Adrenal gland (tissue), 9 donors: ENCODE measurements at regions not wholly inside any gene's neighbourhood (a gene's known extent, or its start where the extent isn't known, plus 50 kb on each side); places are given as distances from the start of the nearest gene placed in this dataset.

Source experiments
- DNase-seq, 7 donors: peaks; one replicate each; pipeline ENCODE4 v3.0.0-alpha.2; 2019 to 2020
- H3K27ac ChIP-seq, 5 donors: fragments of 200-600 bp; sonication (generic) in 4 of 5; 1 replicate in 3 of 5; 2 replicates in 2 of 5; pipeline versions ENCODE4 v1.5.1 to v1.8.0; 2016 to 2020; ENCODE audit warnings: mild to moderate bottlenecking in 1 of 5
- H3K27me3 ChIP-seq: fragments of 200-600 bp; 2 replicates; pipeline ENCODE4 v1.8.0; 2021
- H3K36me3 ChIP-seq, 2 donors: fragments of 200-600 bp; replicated peaks in 1 of 2; 1 replicate in 1 of 2; 2 replicates in 1 of 2; pipeline versions ENCODE4 v1.5.1 to v1.8.0; 2018 to 2022
- H3K4me1 ChIP-seq, 2 donors: fragments of 200-600 bp; replicated peaks in 1 of 2; 1 replicate in 1 of 2; 2 replicates in 1 of 2; pipeline versions ENCODE4 v1.5.1 to v1.8.0; 2018 to 2021
- H3K4me3 ChIP-seq, 4 donors: fragments of 200-600 bp; sonication (generic) in 3 of 4; one replicate each; pipeline ENCODE4 v1.5.1; 2016 to 2018
- H3K9me3 ChIP-seq, 3 donors: fragments of 200-600 bp; sonication (generic) in 1 of 3; replicated peaks in 1 of 3; 1 replicate in 2 of 3; 2 replicates in 1 of 3; pipeline versions ENCODE4 v1.5.1 to v1.8.0; 2016 to 2021
- CTCF ChIP-seq, 6 experiments: fragments of 450-650 bp in 4 of 6; fragments of 200-600 bp in 2 of 6; sonication (generic) in 1 of 6; IDR thresholded peaks; 1 replicate in 5 of 6; 2 replicates in 1 of 6; pipeline versions ENCODE4 v1.5.1 to v1.8.0; 2016 to 2021; ENCODE audit warnings: antibody characterized with exemption in 6 of 6, mild to moderate bottlenecking in 2 of 6, moderate library complexity in 1 of 6
- POLR2A ChIP-seq, 2 donors: fragments of 450-650 bp; IDR thresholded peaks; one replicate each; pipeline ENCODE4 v1.6.1; 2017; ENCODE audit warnings: antibody characterized with exemption in 2 of 2, mild to moderate bottlenecking in 2 of 2, moderate library complexity in 1 of 2
- WGBS, 4 donors: extraction: QIAGEN DNeasy Blood & Tissue Kit in 2 of 4; methylation state at CpG; one replicate each; pipeline versions ENCODE4 v1.1.5 to v1.1.7; 2013 to 2017; 5-methylcytosine and 5-hydroxymethylcytosine counted together
- intact Hi-C, 2 donors: fragments of 100-400 bp; cut with DNase I; formaldehyde crosslinking; loops; one replicate each; pipeline versions ENCODE4 v1.14.1 to v1.15.0; 2022 to 2023
- donor health status: healthy with polysubstance abuse.
- donor health status: Bipolar disorder and iron deficiency.
- donor health status: DM: yes; HTN: yes; CAD: no.
- donor health status: DM: no; HTN: no; CAD: no.
- donor health status: DM: no; HTN: no; CAD: no.

- DNase-seq = peak in 3 of 7 donors; percentile 32 to 59 (median 51)
- TF ChIP-seq CTCF (IDR thresholded peaks at IDR 0.05) (no peak), POLR2A (IDR thresholded peaks at IDR 0.05) (no peak)
- H3K4me3 ChIP-seq = no peak overlapping the region
Measured at GRCh38 chr11:8757047-8757446, 74.5 kb downstream of the RPL27A start.

GRCh38 chr11:8757533-8757932, 74.9 kb downstream of the RPL27A start:
- H3K36me3 ChIP-seq = no peaks in the 10 kb centered on the region
- 66 to 82% (median 76%) methylated on average over 2 of the region's 2 CpGs for WGBS, 4 donors
- peaks cover 47 to 52% of the 10 kb centered on the region in 2 donors for H3K4me1 ChIP-seq
- no peaks in the 10 kb centered on the region for H3K9me3 ChIP-seq
- H3K4me3 ChIP-seq = no peak overlapping the region
- H3K27me3 ChIP-seq = no peaks in the 10 kb centered on the region
- peak in 1 of 7 donors; percentile 18 for DNase-seq
- intact Hi-C loops = no loop called here
- peak overlapping the region in 3 of 5 donors; percentile 43 to 70 (median 57) for H3K27ac ChIP-seq
- TF ChIP-seq POLR2A (IDR thresholded peaks at IDR 0.05) (no peak), CTCF (IDR thresholded peaks at IDR 0.05) (no peak)

More at GRCh38 chr11:8757047-8757446, 74.5 kb downstream of the RPL27A start:
- no peaks in the 10 kb centered on the region for H3K27me3 ChIP-seq
- intact Hi-C loops = no loop called here
- WGBS, 4 donors = 40 to 50% (median 46%) methylated on average over 2 of the region's 2 CpGs
- no peaks in the 10 kb centered on the region for H3K36me3 ChIP-seq
- H3K27ac ChIP-seq = peak overlapping the region in 3 of 5 donors; percentile 43 to 70 (median 57)
- no peaks in the 10 kb centered on the region for H3K9me3 ChIP-seq
- peaks cover 47 to 48% of the 10 kb centered on the region in 2 donors for H3K4me1 ChIP-seq

- WGBS, 4 donors = 92 to 99% (median 93%) methylated on average over 9 to 11 of the region's 11 CpGs
- DNase-seq = peak in 2 of 7 donors; percentile 6 to 43
- Histone ChIP-seq H3K27me3 (no peaks in the 10 kb centered on the region), H3K4me1 (peaks cover 47 to 52% of the 10 kb centered on the region in 2 donors), H3K27ac (peak overlapping the region in 1 of 5 donors; percentile 23), H3K9me3 (no peaks in the 10 kb centered on the region), H3K4me3 (no peak overlapping the region), H3K36me3 (no peaks in the 10 kb centered on the region)
- TF ChIP-seq POLR2A (IDR thresholded peaks at IDR 0.05) (no peak), CTCF (IDR thresholded peaks at IDR 0.05) (no peak)
- intact Hi-C loops = no loop called here
Measured at GRCh38 chr11:8758619-8759169, 76.1 kb downstream of the RPL27A start.

- Histone ChIP-seq H3K27me3 (no peaks in the 10 kb centered on the region), H3K4me1 (peaks cover 42 to 52% of the 10 kb centered on the region in 2 donors), H3K36me3 (no peaks in the 10 kb centered on the region), H3K4me3 (no peak overlapping the region), H3K27ac (peak overlapping the region; percentile 11 to 61 (median 45)), H3K9me3 (no peaks in the 10 kb centered on the region)
- peak in 6 of 7 donors; percentile 35 to 66 (median 56) for DNase-seq
- intact Hi-C loops = no loop called here
- WGBS, 4 donors = 27 to 43% (median 40%) methylated on average over 1 of the region's 1 CpG
- no peak for TF ChIP-seq CTCF (IDR thresholded peaks at IDR 0.05)
- TF ChIP-seq POLR2A (IDR thresholded peaks at IDR 0.05) = no peak
Measured at GRCh38 chr11:8759634-8760033, 77.0 kb downstream of the RPL27A start.
